ENCODE measurements at regions not wholly inside any gene's neighbourhood (a gene's known extent, or its start where the extent isn't known, plus 50 kb on each side); places are given as distances from the start of the nearest gene placed in this dataset.

DNA sequence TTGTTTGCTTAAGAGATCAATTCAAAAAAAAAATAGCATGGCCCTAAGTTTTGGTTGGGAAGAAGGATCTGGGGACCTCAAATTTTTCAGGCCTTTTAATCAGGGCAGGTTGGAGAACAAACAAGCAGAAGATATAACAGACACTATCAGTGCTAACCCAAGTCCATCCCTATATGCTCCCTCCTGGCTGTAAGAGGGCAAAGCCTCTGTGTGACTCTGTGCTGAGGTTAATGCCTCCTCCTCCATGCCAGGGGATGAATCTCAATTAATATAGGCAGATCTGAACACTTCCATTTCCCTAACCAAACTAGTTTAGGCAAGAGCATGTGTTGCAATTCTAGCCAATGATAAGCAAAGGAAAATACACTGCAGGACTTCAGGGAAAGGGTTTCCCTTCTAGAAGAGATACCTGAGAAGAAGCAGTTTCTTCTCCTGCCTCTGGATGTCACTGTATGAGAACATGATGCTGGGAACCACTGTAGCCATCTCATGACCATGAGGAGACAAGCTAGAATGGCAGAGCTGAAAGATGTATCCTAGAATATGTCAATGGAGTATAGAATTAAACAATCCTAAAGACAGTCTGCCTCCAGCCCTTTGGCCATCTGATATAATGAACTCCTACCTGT is 76.0 kb downstream of the CHD9NB start:
- no peaks in the 10 kb centered on the region for H3K27me3 ChIP-seq (ENCODE audit: control insufficient read depth, insufficient read depth, low read length)
- no peaks in the 10 kb centered on the region for H3K9me3 ChIP-seq (ENCODE audit: control insufficient read depth, low read length)
- H3K4me1 ChIP-seq (ENCODE audit: control insufficient read depth, insufficient read depth, low read length), result no peaks in the 10 kb centered on the region
- no peaks in the 10 kb centered on the region for H3K36me3 ChIP-seq (ENCODE audit: control insufficient read depth, insufficient read depth, low read length)
- no peak overlapping the region for H3K4me3 ChIP-seq (ENCODE audit: low read length)
- H3K9ac ChIP-seq (ENCODE audit: low read length), result no peak overlapping the region

- Histone ChIP-seq H3K9me3 (ENCODE audit: control insufficient read depth, low read length) (no peaks in the 10 kb centered on the region), H3K4me3 (ENCODE audit: low read length) (no peak overlapping the region), H3K4me1 (ENCODE audit: control insufficient read depth, insufficient read depth, low read length) (no peaks in the 10 kb centered on the region), H3K9ac (ENCODE audit: low read length) (no peak overlapping the region), H3K36me3 (ENCODE audit: control insufficient read depth, insufficient read depth, low read length) (no peaks in the 10 kb centered on the region), H3K27me3 (ENCODE audit: control insufficient read depth, insufficient read depth, low read length) (no peaks in the 10 kb centered on the region)
Observed at GRCh38 chr16:52967744-52968143, 85.0 kb downstream of the CHD9NB start.

GRCh38 chr16:52964290-52964689 is 88.4 kb downstream of the CHD9NB start:
- Histone ChIP-seq H3K36me3 (ENCODE audit: control insufficient read depth, insufficient read depth, low read length) (no peaks in the 10 kb centered on the region), H3K9ac (ENCODE audit: low read length) (no peak overlapping the region), H3K27me3 (ENCODE audit: control insufficient read depth, insufficient read depth, low read length) (no peaks in the 10 kb centered on the region), H3K4me3 (ENCODE audit: low read length) (no peak overlapping the region), H3K9me3 (ENCODE audit: control insufficient read depth, low read length) (no peaks in the 10 kb centered on the region), H3K4me1 (ENCODE audit: control insufficient read depth, insufficient read depth, low read length) (no peaks in the 10 kb centered on the region)

GRCh38 chr16:52963855-52964242 is 88.8 kb downstream of the CHD9NB start:
- Histone ChIP-seq H3K9ac (ENCODE audit: low read length) (no peak overlapping the region), H3K9me3 (ENCODE audit: control insufficient read depth, low read length) (no peaks in the 10 kb centered on the region), H3K4me1 (ENCODE audit: control insufficient read depth, insufficient read depth, low read length) (no peaks in the 10 kb centered on the region), H3K4me3 (ENCODE audit: low read length) (no peak overlapping the region), H3K36me3 (ENCODE audit: control insufficient read depth, insufficient read depth, low read length) (no peaks in the 10 kb centered on the region), H3K27me3 (ENCODE audit: control insufficient read depth, insufficient read depth, low read length) (no peaks in the 10 kb centered on the region)

DNA sequence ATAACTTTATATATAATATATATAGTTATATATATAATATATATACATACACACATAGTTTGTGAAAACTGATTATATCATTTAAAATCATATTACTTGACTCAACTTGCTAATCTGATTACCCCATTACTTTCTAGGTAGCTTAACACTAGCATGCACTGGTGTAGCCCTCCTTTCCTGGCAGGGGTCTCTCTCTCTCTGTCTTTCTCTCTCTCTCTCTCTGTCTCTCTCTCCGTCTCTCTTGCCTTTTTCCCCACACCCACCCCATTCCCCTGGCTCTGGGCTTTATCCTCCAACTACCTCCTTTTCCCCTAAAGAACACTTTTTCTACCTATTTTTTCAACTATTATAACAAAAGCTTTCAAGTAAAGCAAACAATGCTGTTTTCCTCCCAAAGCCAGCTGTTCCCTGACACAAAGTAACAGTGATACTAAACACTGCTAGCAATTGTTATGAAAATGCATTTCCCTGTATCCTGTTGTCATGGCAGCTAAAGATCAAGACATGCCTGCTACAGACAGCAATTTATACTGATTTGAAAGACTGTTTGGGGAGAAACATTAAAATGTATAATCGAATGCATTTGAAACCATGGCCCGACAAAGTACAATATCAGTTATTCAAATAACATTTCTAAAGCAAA is 89.4 kb downstream of the CHD9NB start:
- H3K9ac ChIP-seq (ENCODE audit: low read length), result no peak overlapping the region

GRCh38 chr16:52958951-52959350 is 93.7 kb downstream of the CHD9NB start:
- H3K9me3 ChIP-seq (ENCODE audit: control insufficient read depth, low read length), result no peaks in the 10 kb centered on the region
- H3K36me3 ChIP-seq (ENCODE audit: control insufficient read depth, insufficient read depth, low read length), result no peaks in the 10 kb centered on the region
- H3K27me3 ChIP-seq (ENCODE audit: control insufficient read depth, insufficient read depth, low read length), result no peaks in the 10 kb centered on the region
- no peak overlapping the region for H3K4me3 ChIP-seq (ENCODE audit: low read length)
- H3K9ac ChIP-seq (ENCODE audit: low read length), result no peak overlapping the region
- H3K4me1 ChIP-seq (ENCODE audit: control insufficient read depth, insufficient read depth, low read length), result no peaks in the 10 kb centered on the region

More for the DNA sequence above, 89.4 kb downstream of the CHD9NB start:
- H3K9me3 ChIP-seq (ENCODE audit: control insufficient read depth, low read length), result no peaks in the 10 kb centered on the region
- no peaks in the 10 kb centered on the region for H3K4me1 ChIP-seq (ENCODE audit: control insufficient read depth, insufficient read depth, low read length)
- no peaks in the 10 kb centered on the region for H3K36me3 ChIP-seq (ENCODE audit: control insufficient read depth, insufficient read depth, low read length)
- H3K4me3 ChIP-seq (ENCODE audit: low read length), result no peak overlapping the region
- no peaks in the 10 kb centered on the region for H3K27me3 ChIP-seq (ENCODE audit: control insufficient read depth, insufficient read depth, low read length)

- no peak overlapping the region for H3K9ac ChIP-seq (ENCODE audit: low read length)
- H3K4me3 ChIP-seq (ENCODE audit: low read length), result no peak overlapping the region
- H3K36me3 ChIP-seq (ENCODE audit: control insufficient read depth, insufficient read depth, low read length), result no peaks in the 10 kb centered on the region
- peaks cover 8% of the 10 kb centered on the region for H3K4me1 ChIP-seq (ENCODE audit: control insufficient read depth, insufficient read depth, low read length)
- no peaks in the 10 kb centered on the region for H3K27me3 ChIP-seq (ENCODE audit: control insufficient read depth, insufficient read depth, low read length)
- H3K9me3 ChIP-seq (ENCODE audit: control insufficient read depth, low read length), result no peaks in the 10 kb centered on the region
Observed at GRCh38 chr16:52957199-52957598, 95.5 kb downstream of the CHD9NB start.

- H3K9me3 ChIP-seq (ENCODE audit: control insufficient read depth, low read length), result no peaks in the 10 kb centered on the region
- H3K4me1 ChIP-seq (ENCODE audit: control insufficient read depth, insufficient read depth, low read length), result peaks cover 8% of the 10 kb centered on the region
Observed at GRCh38 chr16:52956044-52956443, 96.7 kb downstream of the CHD9NB start.

DNA sequence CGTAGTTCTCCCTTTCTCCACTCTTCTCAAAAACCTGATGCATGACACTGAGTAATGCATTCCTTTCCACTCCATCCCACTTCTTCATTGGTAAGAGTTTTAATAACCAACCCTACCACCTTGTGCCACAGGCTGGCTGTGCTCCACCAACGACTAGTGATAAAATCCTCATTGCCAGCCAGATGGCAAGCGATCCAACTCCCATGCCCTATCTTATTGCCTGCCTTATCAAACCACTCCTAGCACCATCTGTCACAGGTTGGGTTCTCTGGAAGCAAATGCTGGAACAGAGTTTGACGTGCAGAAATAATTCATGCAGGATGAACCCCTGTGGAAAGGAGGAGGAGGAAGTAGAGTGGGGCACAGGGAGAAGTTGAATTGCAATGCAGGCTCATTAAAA is 99.5 kb downstream of the CHD9NB start:
- no peaks in the 10 kb centered on the region for H3K27me3 ChIP-seq (ENCODE audit: control insufficient read depth, insufficient read depth, low read length)

More at GRCh38 chr16:52956044-52956443, 96.7 kb downstream of the CHD9NB start:
- no peaks in the 10 kb centered on the region for H3K36me3 ChIP-seq (ENCODE audit: control insufficient read depth, insufficient read depth, low read length)
- no peaks in the 10 kb centered on the region for H3K27me3 ChIP-seq (ENCODE audit: control insufficient read depth, insufficient read depth, low read length)
- H3K9ac ChIP-seq (ENCODE audit: low read length), result no peak overlapping the region
- H3K4me3 ChIP-seq (ENCODE audit: low read length), result no peak overlapping the region

DNA sequence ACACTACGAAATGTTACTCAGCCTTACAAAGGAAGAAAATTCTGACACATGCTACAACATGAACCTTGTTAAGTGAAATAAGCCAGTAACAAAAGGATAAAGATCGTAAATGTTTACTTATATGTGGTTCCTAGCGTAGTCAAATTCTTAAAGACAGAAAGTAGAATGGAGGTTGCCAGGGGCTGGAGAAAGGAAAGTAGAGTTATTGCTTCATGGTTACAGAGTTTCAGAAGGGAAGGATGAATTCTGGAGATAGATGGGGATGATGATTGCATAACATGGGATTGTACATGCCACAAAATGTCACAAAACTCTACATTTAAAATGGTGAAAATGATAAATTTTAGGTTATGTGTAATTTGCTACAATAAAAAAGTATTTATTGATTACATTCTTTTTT is 103.8 kb downstream of the CHD9NB start:
- Histone ChIP-seq H3K4me1 (ENCODE audit: control insufficient read depth, insufficient read depth, low read length) (peaks cover 8% of the 10 kb centered on the region), H3K9ac (ENCODE audit: low read length) (no peak overlapping the region), H3K36me3 (ENCODE audit: control insufficient read depth, insufficient read depth, low read length) (no peaks in the 10 kb centered on the region), H3K27me3 (ENCODE audit: control insufficient read depth, insufficient read depth, low read length) (no peaks in the 10 kb centered on the region), H3K4me3 (ENCODE audit: low read length) (no peak overlapping the region), H3K9me3 (ENCODE audit: control insufficient read depth, low read length) (no peaks in the 10 kb centered on the region)

More for the DNA sequence above, 99.5 kb downstream of the CHD9NB start:
- H3K4me3 ChIP-seq (ENCODE audit: low read length), result no peak overlapping the region
- peaks cover 8% of the 10 kb centered on the region for H3K4me1 ChIP-seq (ENCODE audit: control insufficient read depth, insufficient read depth, low read length)
- H3K36me3 ChIP-seq (ENCODE audit: control insufficient read depth, insufficient read depth, low read length), result no peaks in the 10 kb centered on the region
- no peak overlapping the region for H3K9ac ChIP-seq (ENCODE audit: low read length)
- H3K9me3 ChIP-seq (ENCODE audit: control insufficient read depth, low read length), result no peaks in the 10 kb centered on the region

DNA sequence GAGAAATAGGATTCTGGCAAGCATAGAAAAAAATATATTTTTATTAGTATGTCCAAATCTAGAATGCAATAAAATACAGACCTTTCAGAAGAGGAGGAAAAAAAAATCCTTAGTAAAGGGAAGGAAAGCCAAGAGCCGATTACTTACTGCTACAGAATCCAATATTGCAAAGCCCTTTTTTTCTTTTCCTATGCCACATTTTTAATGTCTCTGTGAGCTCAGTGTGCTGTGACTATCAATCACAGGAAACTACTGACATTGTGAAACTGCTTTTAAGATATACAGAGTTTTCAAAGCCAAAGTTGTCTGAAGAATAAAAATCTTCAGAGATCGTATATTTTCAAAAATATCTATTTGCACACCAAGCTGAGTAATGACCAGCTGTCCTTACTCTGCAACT is 120.4 kb downstream of the CHD9NB start:
- Histone ChIP-seq H3K9ac (ENCODE audit: low read length) (no peak overlapping the region), H3K4me3 (ENCODE audit: low read length) (no peak overlapping the region), H3K9me3 (ENCODE audit: control insufficient read depth, low read length) (no peaks in the 10 kb centered on the region), H3K36me3 (ENCODE audit: control insufficient read depth, insufficient read depth, low read length) (no peaks in the 10 kb centered on the region), H3K4me1 (ENCODE audit: control insufficient read depth, insufficient read depth, low read length) (no peaks in the 10 kb centered on the region), H3K27me3 (ENCODE audit: control insufficient read depth, insufficient read depth, low read length) (no peaks in the 10 kb centered on the region)

GRCh38 chr16:52929478-52930400 is 123.0 kb downstream of the CHD9NB start:
- Histone ChIP-seq H3K27me3 (ENCODE audit: control insufficient read depth, insufficient read depth, low read length) (no peaks in the 10 kb centered on the region), H3K4me3 (ENCODE audit: low read length) (no peak overlapping the region), H3K4me1 (ENCODE audit: control insufficient read depth, insufficient read depth, low read length) (no peaks in the 10 kb centered on the region), H3K9me3 (ENCODE audit: control insufficient read depth, low read length) (no peaks in the 10 kb centered on the region), H3K36me3 (ENCODE audit: control insufficient read depth, insufficient read depth, low read length) (no peaks in the 10 kb centered on the region), H3K9ac (ENCODE audit: low read length) (no peak overlapping the region)
